Transverse colon (tissue), 4 donors: ENCODE measurements at regions not wholly inside any gene's neighbourhood (a gene's known extent, or its start where the extent isn't known, plus 50 kb on each side); places are given as distances from the start of the nearest gene placed in this dataset.

ENCODE experiments used
- CTCF ChIP-seq, 5 experiments: fragments of 200-600 bp in 3 of 5; fragments of 450-650 bp in 2 of 5; sonication (generic) in 3 of 5; IDR thresholded peaks; 1 replicate in 2 of 5; 2 replicates in 3 of 5; pipeline ENCODE4 v1.5.1; 2016 to 2017; ENCODE audit warnings: antibody characterized with exemption in 5 of 5, inconsistent platforms in 3 of 5, mild to moderate bottlenecking in 2 of 5, moderate library complexity in 1 of 5
- EP300 ChIP-seq: sonication (generic); formaldehyde crosslinking; IDR thresholded peaks from one replicate; pipeline ENCODE4 v1.6.1; 2017; ENCODE audit warnings: antibody characterized with exemption, low read depth
- POLR2A ChIP-seq: fragments of 450-650 bp; IDR thresholded peaks from one replicate; pipeline ENCODE4 v1.6.1; 2016; ENCODE audit warnings: antibody characterized with exemption, mild to moderate bottlenecking, moderate library complexity
- POLR2AphosphoS5 ChIP-seq, 3 donors: sonication (generic); formaldehyde crosslinking; IDR thresholded peaks; one replicate each; pipeline ENCODE4 v1.6.1; 2016; ENCODE audit warnings: antibody characterized with exemption in 3 of 3

DNA sequence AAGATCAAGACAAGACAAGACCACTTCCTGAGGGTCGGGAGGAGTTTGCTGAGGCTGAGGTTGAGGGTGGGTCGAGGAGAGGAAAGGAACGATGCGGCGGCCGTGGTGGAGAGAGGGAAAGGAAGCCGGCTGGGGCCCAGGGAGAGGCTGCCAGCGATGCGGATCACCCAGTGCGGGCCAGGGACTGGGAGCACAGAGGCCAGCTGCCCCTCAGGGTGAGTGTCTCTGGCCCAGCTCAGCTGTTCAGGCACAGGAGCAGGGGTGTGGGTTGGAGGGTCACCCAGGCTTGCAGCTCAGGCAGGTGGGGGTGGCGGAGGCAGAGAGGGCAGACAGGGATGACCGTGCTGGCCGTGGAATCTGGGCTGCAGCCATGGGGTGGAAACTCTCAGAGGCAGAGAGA is 99.5 kb downstream of the FGF18 start:
- no peak for TF ChIP-seq CTCF (IDR thresholded peaks at IDR 0.05)
- TF ChIP-seq POLR2A: no peak
- TF ChIP-seq EP300: no peak
- no peak for TF ChIP-seq POLR2AphosphoS5 (IDR thresholded peaks at IDR 0.05)
